ENCODE measurements at regions not wholly inside any gene's neighbourhood (a gene's known extent, or its start where the extent isn't known, plus 50 kb on each side); places are given as distances from the start of the nearest gene placed in this dataset.

DNA sequence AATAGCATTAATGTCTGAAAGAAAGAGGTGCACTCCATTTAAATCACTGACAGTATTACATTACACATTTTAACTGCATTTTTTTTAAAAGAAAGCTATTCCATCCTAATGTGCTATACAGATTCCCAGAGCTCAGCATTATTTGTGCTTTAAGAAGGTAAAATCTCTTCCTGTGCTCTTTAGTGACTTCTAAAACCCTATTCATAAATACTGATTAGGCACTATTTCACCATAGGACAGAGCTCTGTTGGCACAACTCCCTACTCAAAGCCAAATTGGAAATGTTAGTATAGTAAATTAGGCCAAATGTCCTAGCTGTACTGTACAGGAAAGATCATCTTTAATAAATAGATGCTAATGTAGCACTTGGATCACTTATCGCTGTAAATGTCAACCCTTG is 262.5 kb downstream of the TUSC1 start:
- no peaks in the 10 kb centered on the region for H3K9me3 ChIP-seq (ENCODE audit: control insufficient read depth in 2 of 2, low read length in 2 of 2)
- no peaks in the 10 kb centered on the region for H3K4me1 ChIP-seq (ENCODE audit: control insufficient read depth in 2 of 2, insufficient read depth in 2 of 2, low read length in 2 of 2)
- no peak overlapping the region for H3K4me3 ChIP-seq (ENCODE audit: low read length in 2 of 2)
- H3K27ac ChIP-seq (ENCODE audit: low read depth in 2 of 2, low read length in 2 of 2), result no peak overlapping the region
- H3K9ac ChIP-seq (ENCODE audit: low read depth in 1 of 2, low read length in 2 of 2), result no peak overlapping the region
- no peaks in the 10 kb centered on the region for H3K36me3 ChIP-seq (ENCODE audit: control insufficient read depth in 2 of 2, insufficient read depth in 2 of 2, low read length in 2 of 2)
- H3K27me3 ChIP-seq (ENCODE audit: control insufficient read depth in 2 of 2, insufficient read depth in 2 of 2, low read length in 2 of 2), result no peaks in the 10 kb centered on the region

- Histone ChIP-seq H3K9ac (ENCODE audit: low read depth in 1 of 2, low read length in 2 of 2) (no peak overlapping the region), H3K27ac (ENCODE audit: low read depth in 2 of 2, low read length in 2 of 2) (no peak overlapping the region), H3K36me3 (ENCODE audit: control insufficient read depth in 2 of 2, insufficient read depth in 2 of 2, low read length in 2 of 2) (no peaks in the 10 kb centered on the region), H3K4me3 (ENCODE audit: low read length in 2 of 2) (no peak overlapping the region), H3K9me3 (ENCODE audit: control insufficient read depth in 2 of 2, low read length in 2 of 2) (no peaks in the 10 kb centered on the region), H3K27me3 (ENCODE audit: control insufficient read depth in 2 of 2, insufficient read depth in 2 of 2, low read length in 2 of 2) (no peaks in the 10 kb centered on the region), H3K4me1 (ENCODE audit: control insufficient read depth in 2 of 2, insufficient read depth in 2 of 2, low read length in 2 of 2) (no peaks in the 10 kb centered on the region)
These were observed 265.6 kb downstream of the TUSC1 start for GRCh38 chr9:25412646-25413045.

GRCh38 chr9:25397746-25398145 is 280.5 kb downstream of the TUSC1 start:
- Histone ChIP-seq H3K27ac (ENCODE audit: low read depth in 2 of 2, low read length in 2 of 2) (no peak overlapping the region), H3K4me3 (ENCODE audit: low read length in 2 of 2) (no peak overlapping the region), H3K4me1 (ENCODE audit: control insufficient read depth in 2 of 2, insufficient read depth in 2 of 2, low read length in 2 of 2) (no peaks in the 10 kb centered on the region), H3K27me3 (ENCODE audit: control insufficient read depth in 2 of 2, insufficient read depth in 2 of 2, low read length in 2 of 2) (no peaks in the 10 kb centered on the region), H3K9me3 (ENCODE audit: control insufficient read depth in 2 of 2, low read length in 2 of 2) (no peaks in the 10 kb centered on the region), H3K36me3 (ENCODE audit: control insufficient read depth in 2 of 2, insufficient read depth in 2 of 2, low read length in 2 of 2) (no peaks in the 10 kb centered on the region), H3K9ac (ENCODE audit: low read depth in 1 of 2, low read length in 2 of 2) (no peak overlapping the region)

GRCh38 chr9:25396828-25397227 is 281.4 kb downstream of the TUSC1 start:
- Histone ChIP-seq H3K27me3 (ENCODE audit: control insufficient read depth in 2 of 2, insufficient read depth in 2 of 2, low read length in 2 of 2) (no peaks in the 10 kb centered on the region), H3K36me3 (ENCODE audit: control insufficient read depth in 2 of 2, insufficient read depth in 2 of 2, low read length in 2 of 2) (no peaks in the 10 kb centered on the region), H3K27ac (ENCODE audit: low read depth in 2 of 2, low read length in 2 of 2) (no peak overlapping the region), H3K9ac (ENCODE audit: low read depth in 1 of 2, low read length in 2 of 2) (no peak overlapping the region), H3K9me3 (ENCODE audit: control insufficient read depth in 2 of 2, low read length in 2 of 2) (no peaks in the 10 kb centered on the region), H3K4me3 (ENCODE audit: low read length in 2 of 2) (no peak overlapping the region), H3K4me1 (ENCODE audit: control insufficient read depth in 2 of 2, insufficient read depth in 2 of 2, low read length in 2 of 2) (no peaks in the 10 kb centered on the region)

- H3K27ac ChIP-seq (ENCODE audit: low read depth in 2 of 2, low read length in 2 of 2), result no peak overlapping the region
- H3K36me3 ChIP-seq (ENCODE audit: control insufficient read depth in 2 of 2, insufficient read depth in 2 of 2, low read length in 2 of 2), result no peaks in the 10 kb centered on the region
- H3K9ac ChIP-seq (ENCODE audit: low read depth in 1 of 2, low read length in 2 of 2), result no peak overlapping the region
- H3K4me1 ChIP-seq (ENCODE audit: control insufficient read depth in 2 of 2, insufficient read depth in 2 of 2, low read length in 2 of 2), result no peaks in the 10 kb centered on the region
- no peaks in the 10 kb centered on the region for H3K9me3 ChIP-seq (ENCODE audit: control insufficient read depth in 2 of 2, low read length in 2 of 2)
- H3K4me3 ChIP-seq (ENCODE audit: low read length in 2 of 2), result no peak overlapping the region
- H3K27me3 ChIP-seq (ENCODE audit: control insufficient read depth in 2 of 2, insufficient read depth in 2 of 2, low read length in 2 of 2), result no peaks in the 10 kb centered on the region
These were observed 297.1 kb downstream of the TUSC1 start for GRCh38 chr9:25381141-25381540.

DNA sequence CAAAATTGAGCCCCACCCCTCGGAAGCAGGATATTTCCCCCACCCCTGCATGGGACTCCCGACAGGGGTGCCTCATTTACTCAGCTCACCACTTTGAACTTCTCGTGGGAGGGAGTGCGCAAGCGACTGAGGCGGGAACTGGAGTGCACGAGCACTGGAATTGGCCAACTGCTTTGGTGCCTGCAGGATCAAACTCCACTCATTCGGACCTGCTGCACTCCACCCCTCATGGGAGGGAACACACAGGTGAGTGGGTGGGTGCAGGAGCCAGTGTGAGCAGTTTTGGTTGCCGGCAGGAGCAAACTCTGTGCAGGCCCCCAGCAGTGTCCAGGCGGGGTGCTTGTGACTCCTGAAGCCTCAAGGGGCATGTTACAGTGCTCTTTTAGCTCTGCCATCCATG is 301.2 kb downstream of the TUSC1 start:
- Histone ChIP-seq H3K4me3 (ENCODE audit: low read length in 2 of 2) (no peak overlapping the region), H3K36me3 (ENCODE audit: control insufficient read depth in 2 of 2, insufficient read depth in 2 of 2, low read length in 2 of 2) (no peaks in the 10 kb centered on the region), H3K4me1 (ENCODE audit: control insufficient read depth in 2 of 2, insufficient read depth in 2 of 2, low read length in 2 of 2) (no peaks in the 10 kb centered on the region), H3K9ac (ENCODE audit: low read depth in 1 of 2, low read length in 2 of 2) (no peak overlapping the region), H3K27ac (ENCODE audit: low read depth in 2 of 2, low read length in 2 of 2) (no peak overlapping the region), H3K9me3 (ENCODE audit: control insufficient read depth in 2 of 2, low read length in 2 of 2) (no peaks in the 10 kb centered on the region), H3K27me3 (ENCODE audit: control insufficient read depth in 2 of 2, insufficient read depth in 2 of 2, low read length in 2 of 2) (no peaks in the 10 kb centered on the region)

- no peaks in the 10 kb centered on the region for H3K9me3 ChIP-seq (ENCODE audit: control insufficient read depth in 2 of 2, low read length in 2 of 2)
- no peaks in the 10 kb centered on the region for H3K27me3 ChIP-seq (ENCODE audit: control insufficient read depth in 2 of 2, insufficient read depth in 2 of 2, low read length in 2 of 2)
- no peaks in the 10 kb centered on the region for H3K4me1 ChIP-seq (ENCODE audit: control insufficient read depth in 2 of 2, insufficient read depth in 2 of 2, low read length in 2 of 2)
- H3K27ac ChIP-seq (ENCODE audit: low read depth in 2 of 2, low read length in 2 of 2), result no peak overlapping the region
- no peak overlapping the region for H3K4me3 ChIP-seq (ENCODE audit: low read length in 2 of 2)
- H3K9ac ChIP-seq (ENCODE audit: low read depth in 1 of 2, low read length in 2 of 2), result no peak overlapping the region
- no peaks in the 10 kb centered on the region for H3K36me3 ChIP-seq (ENCODE audit: control insufficient read depth in 2 of 2, insufficient read depth in 2 of 2, low read length in 2 of 2)
These were observed 304.0 kb downstream of the TUSC1 start for GRCh38 chr9:25374281-25374680.

- Histone ChIP-seq H3K9me3 (ENCODE audit: control insufficient read depth in 2 of 2, low read length in 2 of 2) (no peaks in the 10 kb centered on the region), H3K4me1 (ENCODE audit: control insufficient read depth in 2 of 2, insufficient read depth in 2 of 2, low read length in 2 of 2) (no peaks in the 10 kb centered on the region), H3K27me3 (ENCODE audit: control insufficient read depth in 2 of 2, insufficient read depth in 2 of 2, low read length in 2 of 2) (no peaks in the 10 kb centered on the region), H3K27ac (ENCODE audit: low read depth in 2 of 2, low read length in 2 of 2) (no peak overlapping the region), H3K36me3 (ENCODE audit: control insufficient read depth in 2 of 2, insufficient read depth in 2 of 2, low read length in 2 of 2) (no peaks in the 10 kb centered on the region), H3K4me3 (ENCODE audit: low read length in 2 of 2) (no peak overlapping the region), H3K9ac (ENCODE audit: low read depth in 1 of 2, low read length in 2 of 2) (no peak overlapping the region)
These were observed 311.3 kb downstream of the TUSC1 start for GRCh38 chr9:25366906-25367305.

DNA sequence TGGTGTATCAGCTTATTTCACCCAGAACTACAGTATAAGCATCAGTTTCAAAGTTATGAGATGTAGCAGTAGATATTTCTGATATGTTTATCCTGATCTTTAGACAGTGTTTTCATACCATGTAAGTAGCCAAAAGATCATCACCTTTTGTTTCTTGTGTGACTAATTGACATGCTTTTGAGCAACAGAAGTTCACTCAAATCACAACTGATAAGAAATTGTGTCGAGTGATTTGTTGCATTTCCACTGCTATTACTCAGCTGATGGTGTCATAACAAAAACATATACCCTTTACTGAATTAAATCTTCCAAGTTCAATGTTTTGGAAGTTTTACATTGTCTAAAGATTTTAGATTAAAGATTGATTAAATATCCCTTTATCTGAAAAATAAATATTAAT is 324.5 kb downstream of the TUSC1 start:
- H3K9ac ChIP-seq (ENCODE audit: low read depth in 1 of 2, low read length in 2 of 2), result no peak overlapping the region
- H3K4me3 ChIP-seq (ENCODE audit: low read length in 2 of 2), result no peak overlapping the region
- H3K9me3 ChIP-seq (ENCODE audit: control insufficient read depth in 2 of 2, low read length in 2 of 2), result no peaks in the 10 kb centered on the region
- no peaks in the 10 kb centered on the region for H3K36me3 ChIP-seq (ENCODE audit: control insufficient read depth in 2 of 2, insufficient read depth in 2 of 2, low read length in 2 of 2)
- no peaks in the 10 kb centered on the region for H3K27me3 ChIP-seq (ENCODE audit: control insufficient read depth in 2 of 2, insufficient read depth in 2 of 2, low read length in 2 of 2)
- no peak overlapping the region for H3K27ac ChIP-seq (ENCODE audit: low read depth in 2 of 2, low read length in 2 of 2)
- no peaks in the 10 kb centered on the region for H3K4me1 ChIP-seq (ENCODE audit: control insufficient read depth in 2 of 2, insufficient read depth in 2 of 2, low read length in 2 of 2)

DNA sequence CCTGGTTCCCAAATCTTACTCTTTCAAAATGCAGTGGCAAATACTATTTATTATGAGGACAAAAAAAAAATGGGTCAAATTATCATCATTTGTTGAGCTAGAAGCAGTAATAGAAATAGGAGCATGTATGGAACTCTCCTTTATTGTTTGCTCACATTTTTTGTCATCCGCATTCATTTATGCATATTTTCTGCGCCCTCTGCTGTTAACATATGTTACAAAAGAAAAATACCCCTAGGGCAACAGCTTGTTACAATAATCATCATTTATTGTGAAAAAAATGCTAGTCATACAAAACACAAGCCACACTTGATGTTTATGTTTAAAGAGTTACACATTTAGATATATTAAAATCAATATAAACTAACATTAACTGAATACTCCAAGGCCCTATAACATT is 328.2 kb downstream of the TUSC1 start:
- no peaks in the 10 kb centered on the region for H3K27me3 ChIP-seq (ENCODE audit: control insufficient read depth in 2 of 2, insufficient read depth in 2 of 2, low read length in 2 of 2)
- no peaks in the 10 kb centered on the region for H3K36me3 ChIP-seq (ENCODE audit: control insufficient read depth in 2 of 2, insufficient read depth in 2 of 2, low read length in 2 of 2)
- no peaks in the 10 kb centered on the region for H3K9me3 ChIP-seq (ENCODE audit: control insufficient read depth in 2 of 2, low read length in 2 of 2)
- H3K27ac ChIP-seq (ENCODE audit: low read depth in 2 of 2, low read length in 2 of 2), result no peak overlapping the region
- no peak overlapping the region for H3K9ac ChIP-seq (ENCODE audit: low read depth in 1 of 2, low read length in 2 of 2)
- no peak overlapping the region for H3K4me3 ChIP-seq (ENCODE audit: low read length in 2 of 2)
- no peaks in the 10 kb centered on the region for H3K4me1 ChIP-seq (ENCODE audit: control insufficient read depth in 2 of 2, insufficient read depth in 2 of 2, low read length in 2 of 2)

GRCh38 chr9:25322142-25322541 is 356.1 kb downstream of the TUSC1 start:
- H3K27ac ChIP-seq (ENCODE audit: low read depth in 2 of 2, low read length in 2 of 2), result no peak overlapping the region
- no peaks in the 10 kb centered on the region for H3K4me1 ChIP-seq (ENCODE audit: control insufficient read depth in 2 of 2, insufficient read depth in 2 of 2, low read length in 2 of 2)
- H3K27me3 ChIP-seq (ENCODE audit: control insufficient read depth in 2 of 2, insufficient read depth in 2 of 2, low read length in 2 of 2), result no peaks in the 10 kb centered on the region
- H3K36me3 ChIP-seq (ENCODE audit: control insufficient read depth in 2 of 2, insufficient read depth in 2 of 2, low read length in 2 of 2), result no peaks in the 10 kb centered on the region
- no peaks in the 10 kb centered on the region for H3K9me3 ChIP-seq (ENCODE audit: control insufficient read depth in 2 of 2, low read length in 2 of 2)
- no peak overlapping the region for H3K9ac ChIP-seq (ENCODE audit: low read depth in 1 of 2, low read length in 2 of 2)
- no peak overlapping the region for H3K4me3 ChIP-seq (ENCODE audit: low read length in 2 of 2)

Data from mucosa of rectum (tissue), 2 donors.